ENCODE measurements at regions not wholly inside any gene's neighbourhood (a gene's known extent, or its start where the extent isn't known, plus 50 kb on each side); places are given as distances from the start of the nearest gene placed in this dataset. TPM values are rescaled to one million over a fixed set of nuclear protein-coding genes. Genes with fewer than 3 reads are reported as not detected.

Small RNA genes in the stretch of these regions (small RNA-seq; reads per million reads assigned to genes)
- not detected for gene RF00026
- gene RNU6-1168P = not detected
